Astrocyte of the spinal cord (primary cell): ENCODE measurements at regions not wholly inside any gene's neighbourhood (a gene's known extent, or its start where the extent isn't known, plus 50 kb on each side); places are given as distances from the start of the nearest gene placed in this dataset.
"Not testable (repeated sequence)": the region's sequence is repeated elsewhere in the genome, so short reads cannot be mapped to it uniquely, and the experiment has no call there.

ENCODE experiments used
- DNase-seq: peaks from one replicate; pipeline ENCODE4 v3.0.0; 2011; ENCODE audit warnings: low read depth, low spot score
- H3K4me3 ChIP-seq: 2 replicates; pipeline ENCODE4 v1.5.1; 2011; ENCODE audit warnings: low read depth, mild to moderate bottlenecking, low read length, moderate library complexity
- in situ Hi-C: cut with HindIII; loops from 2 replicates; pipeline ENCODE4 v1.10.0; 2017; ENCODE audit warnings: low sequenced_read_pairs
- TF ChIP-seq, protein P1 (sequence below): IDR thresholded peaks from 2 replicates; pipeline ENCODE4 v1.5.1; 2012; ENCODE audit warnings: low read depth, mild to moderate bottlenecking, low read length, inconsistent platforms

DNA sequence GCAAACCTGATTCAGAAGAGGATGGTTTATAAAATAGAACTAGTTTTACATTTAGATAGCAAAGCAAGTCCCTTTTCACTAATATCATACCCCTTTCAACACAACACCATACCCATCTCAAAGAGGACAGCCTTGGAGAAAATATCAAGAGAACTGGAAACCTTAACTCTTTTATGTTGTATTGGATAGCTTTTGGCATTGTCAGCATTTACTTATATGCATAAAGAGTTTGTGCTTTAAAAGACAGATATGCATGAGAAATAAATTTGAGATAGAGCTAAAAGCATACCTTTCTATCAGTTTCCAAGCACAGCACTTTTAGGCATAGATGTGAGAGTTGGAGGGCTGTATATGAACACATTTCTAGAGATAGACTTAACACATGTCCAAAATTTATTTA lies 799.3 kb upstream of the ACO1 start:
- H3K4me3 ChIP-seq = no peak overlapping the region
- TF ChIP-seq, protein P1, sequence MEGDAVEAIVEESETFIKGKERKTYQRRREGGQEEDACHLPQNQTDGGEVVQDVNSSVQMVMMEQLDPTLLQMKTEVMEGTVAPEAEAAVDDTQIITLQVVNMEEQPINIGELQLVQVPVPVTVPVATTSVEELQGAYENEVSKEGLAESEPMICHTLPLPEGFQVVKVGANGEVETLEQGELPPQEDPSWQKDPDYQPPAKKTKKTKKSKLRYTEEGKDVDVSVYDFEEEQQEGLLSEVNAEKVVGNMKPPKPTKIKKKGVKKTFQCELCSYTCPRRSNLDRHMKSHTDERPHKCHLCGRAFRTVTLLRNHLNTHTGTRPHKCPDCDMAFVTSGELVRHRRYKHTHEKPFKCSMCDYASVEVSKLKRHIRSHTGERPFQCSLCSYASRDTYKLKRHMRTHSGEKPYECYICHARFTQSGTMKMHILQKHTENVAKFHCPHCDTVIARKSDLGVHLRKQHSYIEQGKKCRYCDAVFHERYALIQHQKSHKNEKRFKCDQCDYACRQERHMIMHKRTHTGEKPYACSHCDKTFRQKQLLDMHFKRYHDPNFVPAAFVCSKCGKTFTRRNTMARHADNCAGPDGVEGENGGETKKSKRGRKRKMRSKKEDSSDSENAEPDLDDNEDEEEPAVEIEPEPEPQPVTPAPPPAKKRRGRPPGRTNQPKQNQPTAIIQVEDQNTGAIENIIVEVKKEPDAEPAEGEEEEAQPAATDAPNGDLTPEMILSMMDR = no peak
- in situ Hi-C loops = no loop called here
- DNase-seq = no peak

DNA sequence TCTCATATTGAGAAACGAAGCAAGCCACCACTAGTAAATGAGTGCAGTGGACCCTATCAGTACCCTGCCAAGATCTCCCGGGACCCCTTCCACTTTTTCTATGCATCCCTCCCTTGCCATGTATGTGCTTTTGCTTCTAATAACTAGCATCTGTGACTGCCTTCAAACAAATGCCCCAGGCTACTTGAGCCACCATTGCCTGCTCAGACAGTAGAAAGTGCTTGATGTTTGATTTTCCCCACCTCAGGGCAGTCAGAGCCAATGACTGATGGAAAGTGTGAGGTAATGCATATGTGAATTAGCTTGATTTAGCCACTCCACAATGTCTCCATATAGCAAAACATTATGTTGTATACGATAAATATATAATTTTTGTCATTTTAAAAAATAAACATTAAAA lies 797.3 kb upstream of the ACO1 start:
- TF ChIP-seq, protein P1 = no peak
- in situ Hi-C loops = no loop called here

DNA sequence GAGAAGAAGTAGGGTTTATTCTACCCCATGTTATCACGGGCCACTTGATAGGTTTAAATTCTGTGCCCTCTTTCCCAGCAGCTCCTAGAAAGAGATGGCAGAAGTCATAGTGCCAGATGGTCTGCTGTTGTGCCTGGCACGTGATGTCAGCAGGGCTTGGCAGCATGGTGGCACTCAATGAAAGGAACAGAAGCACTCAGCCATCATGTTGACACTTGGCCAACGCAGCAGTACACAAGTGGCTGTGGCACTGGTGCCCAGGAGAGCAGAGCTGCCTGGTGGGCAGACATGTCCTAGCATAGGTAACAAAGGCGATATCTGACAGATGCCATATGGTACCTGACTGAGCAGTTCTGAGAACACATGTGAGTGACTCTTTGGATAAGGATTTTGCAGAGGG lies 796.4 kb upstream of the ACO1 start:
- TF ChIP-seq, protein P1 = no peak
- no peak overlapping the region for H3K4me3 ChIP-seq
- in situ Hi-C loops = no loop called here
- no peak for DNase-seq

More for the DNA sequence above, 797.3 kb upstream of the ACO1 start:
- no peak overlapping the region for H3K4me3 ChIP-seq
- no peak for DNase-seq

DNA sequence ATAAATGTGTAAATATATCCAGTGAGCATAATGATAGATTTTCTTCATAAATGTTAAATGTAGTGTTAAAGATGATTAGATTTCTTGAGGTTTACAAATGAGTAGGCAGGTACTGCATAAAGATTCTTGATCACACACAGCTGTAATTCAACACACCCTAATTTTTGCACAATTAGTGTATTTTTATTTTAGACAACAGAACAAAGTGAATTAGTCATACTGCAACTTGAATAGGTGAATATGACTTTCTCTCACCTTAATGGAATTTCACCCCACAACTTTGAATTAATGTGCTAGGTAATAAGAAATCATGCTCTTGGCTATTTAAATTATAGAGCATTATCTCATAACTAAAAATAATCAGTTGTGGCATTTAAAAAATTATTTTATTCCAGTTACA lies 795.7 kb upstream of the ACO1 start:
- TF ChIP-seq, protein P1 = no peak
- H3K4me3 ChIP-seq = no peak overlapping the region
- in situ Hi-C loops = no loop called here
- no peak for DNase-seq

DNA sequence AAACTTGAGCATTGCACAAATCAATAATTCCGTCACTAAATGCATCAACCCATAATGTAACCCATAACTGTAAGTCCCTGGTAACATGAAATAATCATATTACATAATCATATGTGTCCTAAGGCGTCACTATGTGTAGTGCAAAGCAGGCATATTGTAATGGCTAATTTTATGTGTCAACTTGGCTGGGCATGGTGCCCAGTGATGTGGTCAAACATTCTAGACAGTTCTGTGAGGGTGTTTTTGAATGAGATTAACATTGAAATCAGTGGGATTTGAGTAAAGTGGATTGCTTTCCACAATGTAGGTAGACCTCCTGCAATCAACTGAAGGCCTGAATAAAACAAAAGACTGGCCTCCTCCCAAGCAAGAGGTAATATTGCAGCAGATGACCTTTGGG lies 794.4 kb upstream of the ACO1 start:
- no peak overlapping the region for H3K4me3 ChIP-seq
- in situ Hi-C loops = no loop called here
- peak; percentile 33 for DNase-seq
- TF ChIP-seq, protein P1 = no peak

DNA sequence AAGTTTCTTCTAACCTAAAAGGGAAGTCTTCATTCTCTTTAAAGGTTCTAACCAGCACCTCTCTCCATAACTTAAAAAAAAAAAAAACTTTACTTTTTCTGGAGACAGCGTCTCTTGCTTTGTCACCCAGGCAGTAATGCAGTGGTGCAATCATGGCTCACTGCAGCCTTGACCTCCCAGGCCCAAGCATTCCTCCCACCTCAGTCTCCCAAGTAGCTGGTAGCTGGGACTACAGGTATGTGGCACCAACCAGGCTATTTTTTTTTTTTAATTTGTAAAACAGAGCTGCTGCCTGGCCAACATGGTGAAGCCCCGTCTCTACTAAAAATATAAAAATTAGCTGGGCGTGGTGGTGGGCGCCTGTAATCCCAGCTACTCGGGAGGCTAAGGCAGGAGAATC lies 787.4 kb upstream of the ACO1 start:
- DNase-seq, H3K4me3 ChIP-seq, in situ Hi-C loops: not testable (repeated sequence)

DNA sequence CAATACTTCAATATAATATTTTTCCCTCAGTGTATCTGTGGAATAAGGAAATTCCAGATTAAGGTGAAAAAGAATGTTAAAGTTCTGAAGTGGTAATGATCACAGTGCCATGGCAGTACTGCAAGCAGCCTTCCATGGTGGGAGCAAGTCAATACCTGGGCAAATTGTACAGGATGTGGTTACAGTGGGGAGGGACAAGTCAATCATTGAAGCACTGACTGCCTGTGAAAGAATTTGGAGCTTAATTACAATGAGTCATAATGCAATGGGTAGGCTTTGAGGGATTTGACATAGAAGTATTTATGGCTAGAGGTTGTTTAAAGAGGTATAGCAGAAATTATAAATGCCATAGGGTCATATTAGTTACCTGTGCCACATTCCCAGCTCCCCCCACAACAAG lies 786.5 kb upstream of the ACO1 start:
- H3K4me3 ChIP-seq = no peak overlapping the region
- peak; percentile 44 for DNase-seq
- in situ Hi-C loops = no loop called here
- TF ChIP-seq, protein P1 = no peak
